ENCODE measurements at regions not wholly inside any gene's neighbourhood (a gene's known extent, or its start where the extent isn't known, plus 50 kb on each side); places are given as distances from the start of the nearest gene placed in this dataset.

DNA sequence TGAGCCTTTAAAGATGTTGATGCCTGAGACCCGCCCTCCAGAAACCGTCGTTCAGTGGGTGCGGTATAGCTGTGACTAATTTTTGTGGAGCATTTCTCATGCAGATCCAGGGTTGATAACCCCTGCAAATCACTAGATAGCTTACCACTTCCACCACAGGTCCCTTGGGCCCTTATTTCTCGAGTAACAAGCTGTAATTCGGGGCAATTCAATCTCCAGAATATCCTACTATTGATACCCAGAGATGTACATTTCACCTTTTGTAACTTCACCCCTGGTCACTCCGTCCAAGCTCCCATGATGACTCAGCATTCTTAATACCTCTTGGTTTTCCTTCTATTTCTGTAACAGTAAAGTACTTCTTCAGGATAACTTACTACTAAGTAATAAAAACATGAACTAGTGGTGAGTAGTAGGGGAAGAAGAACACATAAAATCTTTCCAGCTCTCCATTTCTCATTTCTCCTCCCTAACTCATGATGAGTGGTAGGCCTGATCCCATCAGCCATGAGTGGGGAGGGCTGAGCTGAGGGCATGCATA is 71.9 kb upstream of the UBL3 start:
- no peak for DNase-seq

DNA sequence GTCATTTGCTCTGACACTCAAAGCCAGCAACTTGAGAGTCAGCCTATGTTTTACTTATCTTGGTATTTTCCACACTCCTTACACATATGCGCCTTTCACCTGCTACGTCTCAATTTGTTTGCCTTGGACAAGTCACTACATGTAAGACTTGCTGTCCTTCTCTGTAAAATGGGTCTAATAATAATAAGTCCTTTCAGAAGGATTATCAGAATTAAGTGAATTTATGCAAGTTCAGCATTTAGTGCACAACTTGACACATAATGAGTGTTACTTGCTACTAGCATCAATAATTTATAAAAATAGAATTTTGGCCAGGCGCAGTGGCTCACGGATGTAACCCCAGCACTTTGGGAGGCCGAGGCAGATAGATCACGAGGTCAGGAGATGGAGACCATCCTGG is 71.1 kb upstream of the UBL3 start:
- DNase-seq = no peak

GRCh38 chr13:29920025-29920643 is 69.7 kb upstream of the UBL3 start:
- no peak for DNase-seq

DNA sequence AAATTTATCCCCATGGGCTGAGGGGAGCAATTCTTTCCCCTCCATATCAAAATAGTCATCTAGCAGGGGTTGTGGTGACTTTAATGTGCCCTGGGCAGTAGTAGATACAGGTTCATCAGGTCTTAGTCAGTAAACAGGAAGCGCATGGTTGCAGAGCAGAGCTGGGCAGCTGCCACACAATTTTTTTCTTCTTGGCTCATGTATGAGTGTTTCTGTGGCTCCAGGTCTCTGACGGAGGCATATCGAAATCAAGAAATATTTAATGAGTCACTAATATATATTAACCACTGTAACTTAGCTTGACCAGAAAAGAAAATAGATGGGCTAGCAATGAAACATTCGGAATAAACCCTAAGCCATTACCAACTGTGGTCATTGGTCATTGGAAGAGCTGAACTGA is 68.4 kb upstream of the UBL3 start:
- DNase-seq = no peak

DNA sequence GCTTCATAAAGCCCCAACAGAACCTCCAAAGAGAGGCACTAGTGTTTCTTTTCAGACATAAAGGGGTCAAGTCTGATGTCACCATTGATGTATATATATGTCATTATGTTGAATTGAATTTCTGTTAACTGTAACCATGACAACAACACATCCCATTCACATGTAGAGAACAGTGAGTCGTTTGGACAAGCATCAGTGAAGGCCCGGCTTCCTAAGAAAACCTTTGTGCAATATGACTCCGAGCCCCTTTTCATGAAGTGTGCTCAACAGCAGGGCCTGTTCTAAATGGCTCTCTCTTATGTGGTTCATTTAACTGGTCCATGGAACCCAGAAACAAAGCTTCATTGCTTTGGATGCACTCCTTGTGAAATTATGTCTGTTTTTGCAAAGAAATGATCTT is 67.2 kb upstream of the UBL3 start:
- no peak for DNase-seq

GRCh38 chr13:29914581-29914980 is 64.2 kb upstream of the UBL3 start:
- no peak for DNase-seq

DNA sequence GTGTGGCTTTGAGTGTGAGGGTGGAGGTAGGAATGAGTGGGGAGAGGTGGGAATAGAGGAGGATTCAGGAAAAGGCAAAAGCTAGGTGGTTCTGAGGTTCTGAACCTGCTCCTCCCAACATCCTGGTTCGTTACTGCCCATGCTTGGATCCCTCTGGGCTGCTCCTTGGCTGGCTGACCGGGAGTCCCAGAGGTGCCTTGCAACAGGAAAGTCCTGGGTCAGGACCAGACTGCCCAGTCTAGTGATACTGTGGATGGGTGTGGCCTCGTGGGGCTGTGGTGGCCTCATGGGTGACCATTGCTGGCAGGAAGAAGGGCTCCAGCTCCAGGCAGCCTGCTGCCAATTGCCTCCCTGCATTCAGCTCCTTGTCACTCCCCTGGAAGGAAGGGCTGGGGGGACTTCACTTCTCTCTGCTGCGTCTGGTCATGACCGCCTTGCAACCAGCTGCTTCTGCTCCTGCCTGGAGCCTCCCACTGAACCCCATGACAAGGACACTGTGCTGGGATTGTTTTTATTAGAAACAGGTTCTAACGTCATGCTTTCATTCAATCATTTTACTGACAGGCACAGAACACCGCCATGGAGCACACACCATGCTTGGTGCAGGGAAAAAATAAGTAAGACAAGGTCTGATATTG is 61.5 kb upstream of the UBL3 start:
- no peak for DNase-seq

GRCh38 chr13:29909975-29910674 is 59.7 kb upstream of the UBL3 start:
- no peak for DNase-seq

- no peak for DNase-seq
Measured at GRCh38 chr13:29909081-29909730, 58.8 kb upstream of the UBL3 start.

DNA sequence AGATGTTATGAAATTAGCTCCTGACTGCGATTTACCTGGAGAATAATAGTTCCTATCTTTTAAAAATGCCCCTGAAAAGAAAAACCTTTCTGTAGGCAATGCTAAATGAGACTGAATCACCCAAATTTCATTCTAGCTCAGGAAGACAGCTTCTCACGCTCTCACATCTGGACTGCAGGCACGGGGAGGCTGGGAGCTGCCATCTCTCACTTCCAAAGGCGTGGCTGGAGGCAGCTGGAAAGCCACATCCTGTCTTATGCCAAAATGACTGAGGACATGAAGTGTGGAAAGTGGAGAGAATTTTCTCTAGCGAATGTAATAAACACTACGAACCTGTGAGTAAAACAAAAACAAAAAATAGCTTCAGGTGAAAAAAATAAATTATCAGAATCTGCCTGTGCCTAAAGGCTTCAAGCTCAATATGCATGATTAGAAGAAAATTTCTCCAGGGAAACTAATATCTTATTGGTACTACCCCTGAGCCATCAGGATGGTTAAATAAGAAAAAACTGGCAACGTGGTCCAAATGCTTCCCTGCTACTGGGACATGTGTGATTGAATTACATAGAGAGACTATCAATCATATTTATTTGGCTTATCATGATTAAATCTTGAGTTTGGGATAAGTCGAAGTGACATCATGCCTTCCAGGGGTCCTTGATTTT is 58.1 kb upstream of the UBL3 start:
- no peak for DNase-seq

DNA sequence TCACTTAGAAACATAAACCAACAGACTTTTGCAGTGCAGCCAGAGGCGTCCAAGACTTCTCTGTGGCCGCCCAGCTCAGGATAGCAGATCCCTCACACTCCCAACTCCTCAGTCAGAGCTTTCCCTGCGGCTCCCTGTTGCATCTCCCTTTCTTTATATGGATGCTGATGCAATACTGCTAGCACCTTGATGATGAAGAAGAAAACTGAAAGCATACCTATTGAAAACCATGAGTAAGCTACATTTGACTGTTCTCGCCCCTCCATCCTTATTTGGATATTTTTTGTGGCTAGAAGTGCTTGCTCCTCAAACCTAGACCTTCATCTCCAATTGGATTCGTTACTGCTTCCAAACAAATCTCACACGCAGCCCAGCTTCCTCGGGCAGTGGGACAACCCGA is 57.3 kb upstream of the UBL3 start:
- no peak for DNase-seq

DNA sequence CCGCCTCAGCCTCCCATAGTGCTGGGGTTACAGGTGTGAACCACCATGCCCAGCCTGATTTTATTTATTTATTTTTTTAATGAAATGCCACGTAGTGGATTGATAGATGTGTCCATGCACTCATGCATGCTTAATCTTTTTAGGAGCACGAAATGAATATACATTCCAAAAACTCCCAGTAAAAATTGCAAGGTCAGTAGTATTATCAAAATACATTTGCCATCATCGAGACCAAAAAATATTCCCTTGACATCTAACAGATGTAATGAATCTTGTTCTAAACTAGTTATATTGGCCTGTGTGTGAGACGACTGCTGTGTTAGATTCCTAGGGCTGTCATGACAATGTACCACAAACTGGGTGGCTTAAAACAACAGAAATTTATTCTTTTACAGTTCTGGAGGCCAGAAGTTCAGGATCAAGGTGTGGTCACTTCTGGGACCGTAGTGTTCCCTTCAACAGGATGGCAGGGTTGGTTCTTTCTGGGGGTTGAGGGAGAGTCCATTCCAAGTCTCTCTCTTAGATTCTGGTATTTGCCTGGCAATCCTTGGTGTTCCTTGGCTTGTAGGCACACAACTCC is 56.1 kb upstream of the UBL3 start:
- DNase-seq = no peak

- no peak for DNase-seq
Measured at GRCh38 chr13:29905845-29906244, 55.4 kb upstream of the UBL3 start.

DNA sequence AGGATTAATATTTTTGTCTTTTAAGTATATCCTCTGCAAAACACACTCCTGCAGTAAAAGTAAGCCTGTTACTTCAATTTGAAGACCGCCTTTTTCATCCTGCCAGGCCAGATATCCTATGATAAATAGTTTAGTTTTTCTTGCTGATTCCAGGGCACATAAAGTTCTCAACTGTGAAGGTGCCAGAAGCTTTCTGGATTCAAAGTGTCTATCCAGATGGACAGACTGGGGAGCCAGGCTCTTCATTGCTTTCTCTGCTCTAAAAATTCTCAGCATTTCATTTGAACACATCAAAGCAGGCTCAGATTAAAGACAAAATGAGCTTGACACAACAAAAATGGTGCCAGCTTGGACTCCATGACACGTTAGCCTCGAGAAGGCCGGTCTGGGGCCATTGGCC is 53.6 kb upstream of the UBL3 start:
- no peak for DNase-seq

DNA sequence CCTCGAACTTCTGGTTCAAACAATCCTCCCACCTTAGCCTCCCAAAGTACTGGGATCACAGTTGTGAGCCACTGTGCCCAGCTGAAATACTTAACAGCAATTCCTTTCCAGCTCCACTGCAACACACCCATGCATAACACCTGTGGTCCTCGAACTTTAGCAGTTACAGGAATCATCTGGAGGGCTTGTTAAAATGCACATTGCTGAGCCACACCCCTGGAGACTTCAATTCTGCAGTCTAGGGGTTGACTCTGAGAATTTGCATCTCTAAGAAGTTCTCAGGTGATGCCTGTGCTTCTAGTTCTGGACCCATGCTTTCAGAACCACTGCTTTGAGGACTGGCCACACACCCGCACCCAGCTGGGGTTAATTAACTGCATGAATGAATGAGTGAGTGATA is 53.1 kb upstream of the UBL3 start:
- DNase-seq = no peak

DNA sequence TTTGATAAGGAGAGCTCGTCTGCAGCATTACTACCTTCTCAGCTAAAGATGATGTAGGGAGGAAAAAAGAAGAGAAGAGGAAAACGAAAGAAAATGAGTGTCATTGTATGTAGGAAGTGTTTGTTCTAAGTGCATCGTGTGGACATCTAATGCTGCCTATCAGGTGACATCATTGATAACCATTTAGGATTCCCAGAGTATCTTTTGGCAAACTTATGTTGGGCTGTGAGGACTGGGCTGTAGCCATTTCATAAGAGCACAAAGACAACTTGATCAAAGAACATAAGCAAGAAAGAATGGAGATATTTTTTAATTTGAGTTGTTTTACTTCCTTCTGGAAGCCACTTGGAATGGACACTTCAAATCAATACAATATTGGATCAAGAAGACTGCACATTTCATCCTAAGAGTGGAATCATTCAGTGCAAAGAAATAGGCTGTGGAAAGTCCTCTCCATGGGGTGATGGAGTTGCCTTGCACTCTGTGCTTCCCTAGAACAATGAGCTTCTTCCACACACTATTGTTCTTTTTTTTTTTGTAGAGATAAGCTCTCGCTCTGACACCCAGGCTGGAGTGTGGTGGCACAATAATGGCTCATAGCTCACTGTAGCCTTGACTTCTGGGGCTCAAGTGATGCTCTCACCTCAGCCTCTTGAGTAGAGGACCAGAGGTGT is 52.4 kb upstream of the UBL3 start:
- no peak for DNase-seq

GRCh38 chr13:29901710-29902631 is 51.6 kb upstream of the UBL3 start:
- DNase-seq = peak; percentile 28

Data from stimulated activated CD4-positive, alpha-beta T cell treated with anti-CD3 and anti-CD28 coated beads, Interleukin-15, amount 100 ng/mL, for 24 hours (primary cell).